ENCODE measurements at regions not wholly inside any gene's neighbourhood (a gene's known extent, or its start where the extent isn't known, plus 50 kb on each side); places are given as distances from the start of the nearest gene placed in this dataset.

- WGBS (ENCODE audit: low lambda C conversion rate, missing lambda C conversion rate), result 88% methylated on average over 6 of the region's 6 CpGs
- Histone ChIP-seq H3K4me1 (ENCODE audit: insufficient read depth) (no peaks in the 10 kb centered on the region), H3K9me2 (replicated peaks; ENCODE audit: insufficient read depth) (no peaks in the 10 kb centered on the region), H3K36me3 (replicated peaks; ENCODE audit: insufficient read depth, low read depth) (no peaks in the 10 kb centered on the region), H3K79me2 (no peaks in the 10 kb centered on the region), H3K27ac (no peak overlapping the region), H3K9me3 (ENCODE audit: low read depth) (no peaks in the 10 kb centered on the region), H3K4me2 (no peak overlapping the region), H3K4me3 (no peak overlapping the region), H3K27me3 (no peaks in the 10 kb centered on the region), H4K20me1 (ENCODE audit: insufficient read depth, poor library complexity, severe bottlenecking) (no peaks in the 10 kb centered on the region), H2AFZ (no peak overlapping the region)
- TF ChIP-seq EZH2phosphoT487 (IDR thresholded peaks at IDR 0.05; ENCODE audit: low read depth, severe bottlenecking, unreplicated experiment) (no peak), CTCF (IDR thresholded peaks at IDR 0.05; ENCODE audit: poor library complexity) (no peak), EZH2 (IDR thresholded peaks at IDR 0.05; ENCODE audit: borderline replicate concordance) (no peak)
- DNase-seq (ENCODE audit: low spot score), result no peak
Measured at GRCh38 chr10:58070956-58071355, 196.7 kb downstream of the IPMK start.

GRCh38 chr10:58068809-58069208, 198.9 kb downstream of the IPMK start:
- WGBS (ENCODE audit: low lambda C conversion rate, missing lambda C conversion rate), result 90% methylated on average over 2 of the region's 2 CpGs
- no peak for TF ChIP-seq EZH2 (IDR thresholded peaks at IDR 0.05; ENCODE audit: borderline replicate concordance)
- no peak for TF ChIP-seq EZH2phosphoT487 (IDR thresholded peaks at IDR 0.05; ENCODE audit: low read depth, severe bottlenecking, unreplicated experiment)
- TF ChIP-seq CTCF (IDR thresholded peaks at IDR 0.05; ENCODE audit: poor library complexity), result no peak

GRCh38 chr10:58066979-58067378, 200.7 kb downstream of the IPMK start:
- WGBS (ENCODE audit: low lambda C conversion rate, missing lambda C conversion rate), result 70% methylated on average over 4 of the region's 4 CpGs
- H3K27ac ChIP-seq, result no peak overlapping the region
- DNase-seq (ENCODE audit: low spot score), result no peak

More at GRCh38 chr10:58068809-58069208, 198.9 kb downstream of the IPMK start:
- H3K36me3 ChIP-seq (replicated peaks; ENCODE audit: insufficient read depth, low read depth), result no peaks in the 10 kb centered on the region
- H3K4me1 ChIP-seq (ENCODE audit: insufficient read depth), result no peaks in the 10 kb centered on the region
- no peak overlapping the region for H2AFZ ChIP-seq
- DNase-seq (ENCODE audit: low spot score), result no peak
- H3K4me2 ChIP-seq, result no peak overlapping the region
- no peaks in the 10 kb centered on the region for H4K20me1 ChIP-seq (ENCODE audit: insufficient read depth, poor library complexity, severe bottlenecking)
- no peaks in the 10 kb centered on the region for H3K9me2 ChIP-seq (replicated peaks; ENCODE audit: insufficient read depth)
- no peak overlapping the region for H3K27ac ChIP-seq
- H3K4me3 ChIP-seq, result no peak overlapping the region
- no peaks in the 10 kb centered on the region for H3K79me2 ChIP-seq
- no peaks in the 10 kb centered on the region for H3K27me3 ChIP-seq
- no peaks in the 10 kb centered on the region for H3K9me3 ChIP-seq (ENCODE audit: low read depth)

More at GRCh38 chr10:58066979-58067378, 200.7 kb downstream of the IPMK start:
- no peaks in the 10 kb centered on the region for H3K9me2 ChIP-seq (replicated peaks; ENCODE audit: insufficient read depth)
- no peaks in the 10 kb centered on the region for H3K79me2 ChIP-seq
- H3K4me3 ChIP-seq, result no peak overlapping the region
- no peaks in the 10 kb centered on the region for H4K20me1 ChIP-seq (ENCODE audit: insufficient read depth, poor library complexity, severe bottlenecking)
- TF ChIP-seq CTCF (IDR thresholded peaks at IDR 0.05; ENCODE audit: poor library complexity), result no peak
- H3K4me2 ChIP-seq, result no peak overlapping the region
- no peak overlapping the region for H2AFZ ChIP-seq
- H3K4me1 ChIP-seq (ENCODE audit: insufficient read depth), result no peaks in the 10 kb centered on the region
- H3K36me3 ChIP-seq (replicated peaks; ENCODE audit: insufficient read depth, low read depth), result no peaks in the 10 kb centered on the region
- no peaks in the 10 kb centered on the region for H3K9me3 ChIP-seq (ENCODE audit: low read depth)
- no peaks in the 10 kb centered on the region for H3K27me3 ChIP-seq

Measured in hepatocyte (in vitro differentiated cells).